ENCODE measurements at regions not wholly inside any gene's neighbourhood (a gene's known extent, or its start where the extent isn't known, plus 50 kb on each side); places are given as distances from the start of the nearest gene placed in this dataset.

GRCh38 chr7:125847692-125848091, 918.1 kb upstream of the POT1 start:
- Histone ChIP-seq H3K79me2 (ENCODE audit: control insufficient read depth, insufficient read depth, low read length) (no peaks in the 10 kb centered on the region), H3K9me1 (ENCODE audit: control insufficient read depth, insufficient read depth, low read length) (no peaks in the 10 kb centered on the region), H3K4me2 (ENCODE audit: insufficient read depth, low read length) (no peak overlapping the region), H3K9me3 (replicated peaks; ENCODE audit: control insufficient read depth, insufficient read depth, low read depth, low read length) (no peaks in the 10 kb centered on the region; the same call in 1 of the 2 replicates), H3K4me1 (replicated peaks in 1 of 2; ENCODE audit: control insufficient read depth in 2 of 2, insufficient read depth in 2 of 2, low read length in 2 of 2) (no peaks in the 10 kb centered on the region), H3K9ac (ENCODE audit: insufficient read depth in 1 of 2, low read depth in 2 of 2, low read length in 2 of 2) (no peak overlapping the region), H3K27ac (ENCODE audit: extremely low read depth, low read depth, low read length) (no peak overlapping the region), H3K36me3 (ENCODE audit: control insufficient read depth, insufficient read depth, low read length) (no peaks in the 10 kb centered on the region), H3K4me3 (no peak overlapping the region), H2AFZ (ENCODE audit: low read depth, low read length) (no peak overlapping the region), H3K27me3 (ENCODE audit: control insufficient read depth in 2 of 2, insufficient read depth in 2 of 2, low read length in 2 of 2) (no peaks in the 10 kb centered on the region), H4K20me1 (replicated peaks; ENCODE audit: control insufficient read depth, insufficient read depth, low read length) (no peaks in the 10 kb centered on the region)
- TF ChIP-seq E2F8 (IDR thresholded peaks at IDR 0.05; ENCODE audit: low read depth, partially characterized antibody) (no peak), ZSCAN32 (CRISPR knock-in tag; IDR thresholded peaks at IDR 0.05) (no peak), MAFK (IDR thresholded peaks at IDR 0.05; ENCODE audit: low read length) (no peak), ZNF3 (CRISPR knock-in tag; IDR thresholded peaks at IDR 0.05) (no peak), ELF1 (tag; IDR thresholded peaks at IDR 0.05) (no peak), PHF20 (IDR thresholded peaks at IDR 0.05; ENCODE audit: partially characterized antibody) (no peak), ZFP91 (CRISPR knock-in tag; IDR thresholded peaks at IDR 0.05) (no peak), NELFE (IDR thresholded peaks at IDR 0.05; ENCODE audit: insufficient read depth, insufficient read length) (no peak), ZNF583 (CRISPR knock-in tag; IDR thresholded peaks at IDR 0.05) (no peak), CTBP1 (IDR thresholded peaks at IDR 0.05; ENCODE audit: borderline replicate concordance) (no peak)
- ATAC-seq (no peak), DNase-seq (ENCODE audit: extremely low read depth in 1 of 4, low spot score in 3 of 4) (no peak), FAIRE-seq (no peak)
- POLR2A ChIA-PET: no interaction called here
- intact Hi-C loops (cut with micrococcal nuclease) (no loop called here), in situ Hi-C loops (cut with MboI) (no loop called here)
- no TSS peak for BruUV-seq (replicated peaks)
- WGBS (ENCODE audit: insufficient coverage, low coverage, missing lambda C conversion rate): 0% methylated on average over 3 of the region's 3 CpGs
- CTCF ChIA-PET (ENCODE audit: low intra/inter-chr PET ratio): no interaction called here
